ENCODE measurements at regions not wholly inside any gene's neighbourhood (a gene's known extent, or its start where the extent isn't known, plus 50 kb on each side); places are given as distances from the start of the nearest gene placed in this dataset.
"Not testable (repeated sequence)": the region's sequence is repeated elsewhere in the genome, so short reads cannot be mapped to it uniquely, and the experiment has no call there.

- DNase-seq (ENCODE audit: low spot score): no peak
Observed at GRCh38 chr5:136924490-136924889, 559.1 kb upstream of the TRPC7 start.

GRCh38 chr5:136910625-136911024, 545.3 kb upstream of the TRPC7 start:
- DNase-seq (ENCODE audit: low spot score): no peak

GRCh38 chr5:136909906-136910305, 544.6 kb upstream of the TRPC7 start:
- no peak for DNase-seq (ENCODE audit: low spot score)

- no peak for DNase-seq (ENCODE audit: low spot score)
Observed at GRCh38 chr5:136907371-136907770, 542.0 kb upstream of the TRPC7 start.

- DNase-seq (ENCODE audit: low spot score): no peak
Observed at GRCh38 chr5:136906545-136906944, 541.2 kb upstream of the TRPC7 start.

GRCh38 chr5:136905571-136905970, 540.2 kb upstream of the TRPC7 start:
- DNase-seq (ENCODE audit: low spot score): no peak

GRCh38 chr5:136894070-136894469, 528.7 kb upstream of the TRPC7 start:
- no peak for DNase-seq (ENCODE audit: low spot score)

GRCh38 chr5:136892000-136892399, 526.7 kb upstream of the TRPC7 start:
- no peak for DNase-seq (ENCODE audit: low spot score)

- no peak for DNase-seq (ENCODE audit: low spot score)
Observed at GRCh38 chr5:136891175-136891972, 526.0 kb upstream of the TRPC7 start.

GRCh38 chr5:136890431-136891148, 525.2 kb upstream of the TRPC7 start:
- no peak for DNase-seq (ENCODE audit: low spot score)

- DNase-seq (ENCODE audit: low spot score): no peak
Observed at GRCh38 chr5:136886608-136887007, 521.3 kb upstream of the TRPC7 start.

- no peak for DNase-seq (ENCODE audit: low spot score)
Observed at GRCh38 chr5:136864960-136865359, 499.6 kb upstream of the TRPC7 start.

- no peak for DNase-seq (ENCODE audit: low spot score)
Observed at GRCh38 chr5:136856648-136857047, 491.3 kb upstream of the TRPC7 start.

GRCh38 chr5:136853971-136854370, 488.6 kb upstream of the TRPC7 start:
- no peak for DNase-seq (ENCODE audit: low spot score)

- no peak for DNase-seq (ENCODE audit: low spot score)
Observed at GRCh38 chr5:136840601-136841000, 475.3 kb upstream of the TRPC7 start.

GRCh38 chr5:136836093-136836492, 470.7 kb upstream of the TRPC7 start:
- no peak for DNase-seq (ENCODE audit: low spot score)

GRCh38 chr5:136820848-136821247, 455.5 kb upstream of the TRPC7 start:
- no peak for DNase-seq (ENCODE audit: low spot score)

GRCh38 chr5:136819526-136820302, 454.4 kb upstream of the TRPC7 start:
- no peak for DNase-seq (ENCODE audit: low spot score)

GRCh38 chr5:136816327-136816726, 451.0 kb upstream of the TRPC7 start:
- DNase-seq (ENCODE audit: low spot score): no peak

GRCh38 chr5:136814619-136815378, 449.5 kb upstream of the TRPC7 start:
- DNase-seq (ENCODE audit: low spot score): peak; percentile 17

GRCh38 chr5:136812270-136812669, 446.9 kb upstream of the TRPC7 start:
- not testable (repeated sequence) for DNase-seq (ENCODE audit: low spot score)

- peak; percentile 65 for DNase-seq (ENCODE audit: low spot score)
Observed at GRCh38 chr5:136811551-136811950, 446.2 kb upstream of the TRPC7 start.

All from Ammon's horn (tissue), 1 donor.